Smooth muscle cell (in vitro differentiated cells): ENCODE measurements at regions not wholly inside any gene's neighbourhood (a gene's known extent, or its start where the extent isn't known, plus 50 kb on each side); places are given as distances from the start of the nearest gene placed in this dataset.

ENCODE experiments used
- DNase-seq: peaks from one replicate; lab custom pipeline; 2025; ENCODE audit not compliant: unreplicated experiment; lab: John Stamatoyannopoulos, UW
- H2AFZ ChIP-seq: fragments of 200-600 bp; sonication (generic); 2 replicates; pipeline ENCODE4 v1.6.0; 2016; ENCODE audit warnings: antibody characterized with exemption, low read depth, mild to moderate bottlenecking
- H3F3A ChIP-seq: fragments of 200-600 bp; sonication (generic); 2 replicates; pipeline ENCODE4 v1.6.0; 2017; ENCODE audit warnings: antibody characterized with exemption, low read depth
- H3K27ac ChIP-seq: fragments of 200-600 bp; sonication (generic); 2 replicates; pipeline ENCODE4 v1.5.1; 2016; ENCODE audit warnings: low read depth, mild to moderate bottlenecking
- H3K27me3 ChIP-seq: fragments of 200-600 bp; sonication (generic); 2 replicates; pipeline ENCODE4 v1.6.1; 2016; ENCODE audit warnings: low read depth, mild to moderate bottlenecking
- H3K36me3 ChIP-seq: fragments of 200-600 bp; sonication (generic); 2 replicates; pipeline ENCODE4 v1.5.1; 2016; ENCODE audit warnings: low read depth
- H3K4me1 ChIP-seq: fragments of 200-600 bp; sonication (generic); 2 replicates; pipeline ENCODE4 v1.5.1; 2016; ENCODE audit warnings: low read depth
- H3K4me2 ChIP-seq: fragments of 200-600 bp; sonication (generic); 2 replicates; pipeline ENCODE4 v1.6.0; 2016; ENCODE audit warnings: mild to moderate bottlenecking
- H3K4me3 ChIP-seq: fragments of 200-600 bp; sonication (generic); 2 replicates; pipeline ENCODE4 v1.5.1; 2016; ENCODE audit warnings: mild to moderate bottlenecking
- H3K79me2 ChIP-seq: fragments of 200-600 bp; sonication (generic); 2 replicates; pipeline ENCODE4 v1.6.0; 2016; ENCODE audit warnings: low read depth, mild to moderate bottlenecking
- H3K9ac ChIP-seq: fragments of 200-600 bp; sonication (generic); 2 replicates; pipeline ENCODE4 v1.6.0; 2016; ENCODE audit warnings: low read depth
- H3K9me3 ChIP-seq: fragments of 200-600 bp; sonication (generic); replicated peaks from 2 replicates; pipeline ENCODE4 v1.5.1; 2016; ENCODE audit warnings: low read depth
- H4K20me1 ChIP-seq: fragments of 200-600 bp; sonication (generic); 2 replicates; pipeline ENCODE4 v1.6.0; 2016; ENCODE audit warnings: low read depth
- whole genome bisulfite sequencing: methylation state at CpG from one replicate; pipeline ENCODE4 v1.1.7; 2016; ENCODE audit warnings: low lambda C conversion rate; 5-methylcytosine and 5-hydroxymethylcytosine counted together
- TF ChIP-seq, protein P1 (sequence below): fragments of 200-600 bp; sonication (generic); IDR thresholded peaks from 2 replicates; pipeline ENCODE4 v1.5.1; 2017; ENCODE audit warnings: borderline replicate concordance, mild to moderate bottlenecking, antibody characterized with exemption; ENCODE audit not compliant: insufficient read depth, poor library complexity, severe bottlenecking

- Histone ChIP-seq H3K4me1 (no peaks in the 10 kb centered on the region), H3K27me3 (no peaks in the 10 kb centered on the region), H3K9me3 (no peaks in the 10 kb centered on the region), H4K20me1 (no peaks in the 10 kb centered on the region), H3K36me3 (no peaks in the 10 kb centered on the region), H3K79me2 (no peaks in the 10 kb centered on the region), H3K9ac (no peak overlapping the region), H3F3A (no peaks in the 10 kb centered on the region), H3K4me3 (no peak overlapping the region), H2AFZ (peak overlapping the region; percentile 2), H3K4me2 (no peak overlapping the region), H3K27ac (no peak overlapping the region)
- WGBS = 67% methylated on average over 2 of the region's 2 CpGs
- TF ChIP-seq, protein P1, sequence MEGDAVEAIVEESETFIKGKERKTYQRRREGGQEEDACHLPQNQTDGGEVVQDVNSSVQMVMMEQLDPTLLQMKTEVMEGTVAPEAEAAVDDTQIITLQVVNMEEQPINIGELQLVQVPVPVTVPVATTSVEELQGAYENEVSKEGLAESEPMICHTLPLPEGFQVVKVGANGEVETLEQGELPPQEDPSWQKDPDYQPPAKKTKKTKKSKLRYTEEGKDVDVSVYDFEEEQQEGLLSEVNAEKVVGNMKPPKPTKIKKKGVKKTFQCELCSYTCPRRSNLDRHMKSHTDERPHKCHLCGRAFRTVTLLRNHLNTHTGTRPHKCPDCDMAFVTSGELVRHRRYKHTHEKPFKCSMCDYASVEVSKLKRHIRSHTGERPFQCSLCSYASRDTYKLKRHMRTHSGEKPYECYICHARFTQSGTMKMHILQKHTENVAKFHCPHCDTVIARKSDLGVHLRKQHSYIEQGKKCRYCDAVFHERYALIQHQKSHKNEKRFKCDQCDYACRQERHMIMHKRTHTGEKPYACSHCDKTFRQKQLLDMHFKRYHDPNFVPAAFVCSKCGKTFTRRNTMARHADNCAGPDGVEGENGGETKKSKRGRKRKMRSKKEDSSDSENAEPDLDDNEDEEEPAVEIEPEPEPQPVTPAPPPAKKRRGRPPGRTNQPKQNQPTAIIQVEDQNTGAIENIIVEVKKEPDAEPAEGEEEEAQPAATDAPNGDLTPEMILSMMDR = peak; percentile 34
- DNase-seq = no peak
Observed at GRCh38 chr10:57716884-57717283, 550.8 kb downstream of the IPMK start.

GRCh38 chr10:57715233-57715632 lies 552.5 kb downstream of the IPMK start:
- H3F3A ChIP-seq = no peaks in the 10 kb centered on the region
- TF ChIP-seq, protein P1 = no peak
- H3K27ac ChIP-seq = peak overlapping the region; percentile 15
- H3K4me2 ChIP-seq = peak overlapping the region; percentile 40
- H3K9me3 ChIP-seq = no peaks in the 10 kb centered on the region
- H3K4me1 ChIP-seq = no peaks in the 10 kb centered on the region
- DNase-seq = no peak
- no peaks in the 10 kb centered on the region for H3K27me3 ChIP-seq
- 26% methylated on average over 2 of the region's 2 CpGs for WGBS
- no peaks in the 10 kb centered on the region for H4K20me1 ChIP-seq
- peak overlapping the region; percentile 75 for H2AFZ ChIP-seq
- H3K4me3 ChIP-seq = no peak overlapping the region
- no peaks in the 10 kb centered on the region for H3K36me3 ChIP-seq
- no peak overlapping the region for H3K9ac ChIP-seq
- no peaks in the 10 kb centered on the region for H3K79me2 ChIP-seq

- Histone ChIP-seq H2AFZ (no peak overlapping the region), H3F3A (peaks cover 11% of the 10 kb centered on the region), H3K27ac (no peak overlapping the region), H3K79me2 (no peaks in the 10 kb centered on the region), H3K4me1 (peaks cover 6% of the 10 kb centered on the region), H3K9ac (no peak overlapping the region), H3K4me2 (no peak overlapping the region), H3K27me3 (no peaks in the 10 kb centered on the region), H3K36me3 (no peaks in the 10 kb centered on the region), H3K4me3 (no peak overlapping the region), H3K9me3 (no peaks in the 10 kb centered on the region), H4K20me1 (no peaks in the 10 kb centered on the region)
- DNase-seq = no peak
- WGBS = 92% methylated on average over 2 of the region's 2 CpGs
- TF ChIP-seq, protein P1 = no peak
Observed at GRCh38 chr10:57707300-57707658, 560.4 kb downstream of the IPMK start.

- 76% methylated on average over 5 of the region's 5 CpGs for WGBS
- H3K27me3 ChIP-seq = no peaks in the 10 kb centered on the region
- H3K36me3 ChIP-seq = no peaks in the 10 kb centered on the region
- H3F3A ChIP-seq = peaks cover 11% of the 10 kb centered on the region
- no peak overlapping the region for H2AFZ ChIP-seq
- H3K4me2 ChIP-seq = no peak overlapping the region
- no peak overlapping the region for H3K27ac ChIP-seq
- TF ChIP-seq, protein P1 = no peak
- no peaks in the 10 kb centered on the region for H4K20me1 ChIP-seq
- H3K9me3 ChIP-seq = no peaks in the 10 kb centered on the region
- H3K4me3 ChIP-seq = no peak overlapping the region
- no peaks in the 10 kb centered on the region for H3K79me2 ChIP-seq
- H3K9ac ChIP-seq = no peak overlapping the region
- no peak for DNase-seq
- H3K4me1 ChIP-seq = peaks cover 6% of the 10 kb centered on the region
Observed at GRCh38 chr10:57706576-57707299, 561.0 kb downstream of the IPMK start.
